ENCODE measurements at regions not wholly inside any gene's neighbourhood (a gene's known extent, or its start where the extent isn't known, plus 50 kb on each side); places are given as distances from the start of the nearest gene placed in this dataset.

GRCh38 chr4:98202907-98203306 lies 58.3 kb upstream of the RAP1GDS1 start:
- TF ChIP-seq FOXK2 (IDR thresholded peaks at IDR 0.05) (no peak), HDGF (IDR thresholded peaks at IDR 0.05; ENCODE audit: borderline replicate concordance) (no peak), FOXM1 (IDR thresholded peaks at IDR 0.05; ENCODE audit: borderline replicate concordance) (no peak), SP1 (IDR thresholded peaks at IDR 0.05) (no peak), ELF4 (IDR thresholded peaks at IDR 0.05) (no peak), NFRKB (IDR thresholded peaks at IDR 0.05) (no peak), L3MBTL2 (conservative IDR thresholded peaks at IDR 0.05) (no peak), LEF1 (IDR thresholded peaks at IDR 0.05; ENCODE audit: borderline replicate concordance) (no peak), BHLHE40 (IDR thresholded peaks at IDR 0.05; ENCODE audit: borderline replicate concordance) (no peak)
